GM18520 (cell line): ENCODE measurements at regions not wholly inside any gene's neighbourhood (a gene's known extent, or its start where the extent isn't known, plus 50 kb on each side); places are given as distances from the start of the nearest gene placed in this dataset.

Experiments
- ATAC-seq: cut with Tn5 transposase; IDR thresholded peaks from one replicate; pipeline ENCODE4 v1.9.1; 2021; ENCODE audit not compliant: unreplicated experiment

- no peak for ATAC-seq
Measured at GRCh38 chr15:99440551-99441443, 125.0 kb upstream of the MEF2A start.

- no peak for ATAC-seq
Measured at GRCh38 chr15:99441444-99441800, 124.4 kb upstream of the MEF2A start.

- ATAC-seq = no peak
Measured at GRCh38 chr15:99441871-99442251, 123.9 kb upstream of the MEF2A start.

GRCh38 chr15:99442252-99442897, 123.4 kb upstream of the MEF2A start:
- no peak for ATAC-seq

GRCh38 chr15:99443056-99443756, 122.6 kb upstream of the MEF2A start:
- ATAC-seq = no peak

GRCh38 chr15:99443768-99444446, 121.9 kb upstream of the MEF2A start:
- no peak for ATAC-seq

- ATAC-seq = no peak
Measured at GRCh38 chr15:99445272-99445850, 120.4 kb upstream of the MEF2A start.

GRCh38 chr15:99446565-99447496, 119.0 kb upstream of the MEF2A start:
- no peak for ATAC-seq

- no peak for ATAC-seq
Measured at GRCh38 chr15:99447497-99448371, 118.0 kb upstream of the MEF2A start.

- no peak for ATAC-seq
Measured at GRCh38 chr15:99449514-99449913, 116.3 kb upstream of the MEF2A start.

GRCh38 chr15:99450896-99451358, 114.9 kb upstream of the MEF2A start:
- ATAC-seq = no peak

GRCh38 chr15:99451484-99451883, 114.3 kb upstream of the MEF2A start:
- no peak for ATAC-seq

- ATAC-seq = no peak
Measured at GRCh38 chr15:99452010-99452409, 113.8 kb upstream of the MEF2A start.

GRCh38 chr15:99452728-99453636, 112.8 kb upstream of the MEF2A start:
- peak; percentile 54 for ATAC-seq

GRCh38 chr15:99453637-99454030, 112.2 kb upstream of the MEF2A start:
- ATAC-seq = no peak

- ATAC-seq = no peak
Measured at GRCh38 chr15:99454107-99454809, 111.5 kb upstream of the MEF2A start.
